Smooth muscle cell (in vitro differentiated cells): ENCODE measurements at regions not wholly inside any gene's neighbourhood (a gene's known extent, or its start where the extent isn't known, plus 50 kb on each side); places are given as distances from the start of the nearest gene placed in this dataset.

Source experiments
- DNase-seq: peaks from one replicate; lab custom pipeline; 2025; ENCODE audit not compliant: unreplicated experiment; lab: John Stamatoyannopoulos, UW
- H2AFZ ChIP-seq: fragments of 200-600 bp; sonication (generic); 2 replicates; pipeline ENCODE4 v1.6.0; 2016; ENCODE audit warnings: antibody characterized with exemption, low read depth, mild to moderate bottlenecking
- H3F3A ChIP-seq: fragments of 200-600 bp; sonication (generic); 2 replicates; pipeline ENCODE4 v1.6.0; 2017; ENCODE audit warnings: antibody characterized with exemption, low read depth
- H3K27ac ChIP-seq: fragments of 200-600 bp; sonication (generic); 2 replicates; pipeline ENCODE4 v1.5.1; 2016; ENCODE audit warnings: low read depth, mild to moderate bottlenecking
- H3K27me3 ChIP-seq: fragments of 200-600 bp; sonication (generic); 2 replicates; pipeline ENCODE4 v1.6.1; 2016; ENCODE audit warnings: low read depth, mild to moderate bottlenecking
- H3K36me3 ChIP-seq: fragments of 200-600 bp; sonication (generic); 2 replicates; pipeline ENCODE4 v1.5.1; 2016; ENCODE audit warnings: low read depth
- H3K4me1 ChIP-seq: fragments of 200-600 bp; sonication (generic); 2 replicates; pipeline ENCODE4 v1.5.1; 2016; ENCODE audit warnings: low read depth
- H3K4me2 ChIP-seq: fragments of 200-600 bp; sonication (generic); 2 replicates; pipeline ENCODE4 v1.6.0; 2016; ENCODE audit warnings: mild to moderate bottlenecking
- H3K4me3 ChIP-seq: fragments of 200-600 bp; sonication (generic); 2 replicates; pipeline ENCODE4 v1.5.1; 2016; ENCODE audit warnings: mild to moderate bottlenecking
- H3K79me2 ChIP-seq: fragments of 200-600 bp; sonication (generic); 2 replicates; pipeline ENCODE4 v1.6.0; 2016; ENCODE audit warnings: low read depth, mild to moderate bottlenecking
- H3K9ac ChIP-seq: fragments of 200-600 bp; sonication (generic); 2 replicates; pipeline ENCODE4 v1.6.0; 2016; ENCODE audit warnings: low read depth
- H3K9me3 ChIP-seq: fragments of 200-600 bp; sonication (generic); replicated peaks from 2 replicates; pipeline ENCODE4 v1.5.1; 2016; ENCODE audit warnings: low read depth
- H4K20me1 ChIP-seq: fragments of 200-600 bp; sonication (generic); 2 replicates; pipeline ENCODE4 v1.6.0; 2016; ENCODE audit warnings: low read depth
- CTCF ChIP-seq: fragments of 200-600 bp; sonication (generic); IDR thresholded peaks from 2 replicates; pipeline ENCODE4 v1.5.1; 2017; ENCODE audit warnings: borderline replicate concordance, mild to moderate bottlenecking, antibody characterized with exemption; ENCODE audit not compliant: insufficient read depth, poor library complexity, severe bottlenecking
- WGBS: methylation state at CpG from one replicate; pipeline ENCODE4 v1.1.7; 2016; ENCODE audit warnings: low lambda C conversion rate; 5-methylcytosine and 5-hydroxymethylcytosine counted together

- H3K4me1 ChIP-seq: peaks cover 4% of the 10 kb centered on the region
- no peak overlapping the region for H3K9ac ChIP-seq
- no peak overlapping the region for H3K27ac ChIP-seq
- H3K4me3 ChIP-seq: no peak overlapping the region
- no peaks in the 10 kb centered on the region for H3K27me3 ChIP-seq
- no peaks in the 10 kb centered on the region for H3F3A ChIP-seq
- no peaks in the 10 kb centered on the region for H4K20me1 ChIP-seq
- H3K4me2 ChIP-seq: no peak overlapping the region
- no peak overlapping the region for H2AFZ ChIP-seq
- TF ChIP-seq CTCF: no peak
- no peaks in the 10 kb centered on the region for H3K79me2 ChIP-seq
- H3K9me3 ChIP-seq: no peaks in the 10 kb centered on the region
- no peak for DNase-seq
- no peaks in the 10 kb centered on the region for H3K36me3 ChIP-seq
- WGBS: 89% methylated on average over 20 of the region's 20 CpGs
Observed at GRCh38 chr20:58568483-58569240, 53.5 kb upstream of the APCDD1L start.

- TF ChIP-seq CTCF: no peak
- H3K9me3 ChIP-seq: no peaks in the 10 kb centered on the region
- no peaks in the 10 kb centered on the region for H3F3A ChIP-seq
- H2AFZ ChIP-seq: no peak overlapping the region
- no peak for DNase-seq
- H3K79me2 ChIP-seq: no peaks in the 10 kb centered on the region
- H3K27me3 ChIP-seq: no peaks in the 10 kb centered on the region
- peaks cover 4% of the 10 kb centered on the region for H3K4me1 ChIP-seq
- no peak overlapping the region for H3K4me2 ChIP-seq
- H3K9ac ChIP-seq: no peak overlapping the region
- no peaks in the 10 kb centered on the region for H3K36me3 ChIP-seq
- H3K27ac ChIP-seq: no peak overlapping the region
- H4K20me1 ChIP-seq: no peaks in the 10 kb centered on the region
- 85% methylated on average over 10 of the region's 10 CpGs for WGBS
- H3K4me3 ChIP-seq: no peak overlapping the region
Observed at GRCh38 chr20:58568126-58568482, 52.9 kb upstream of the APCDD1L start.

GRCh38 chr20:58567437-58567836 is 52.2 kb upstream of the APCDD1L start:
- no peak for TF ChIP-seq CTCF
- no peaks in the 10 kb centered on the region for H3K27me3 ChIP-seq
- no peak overlapping the region for H3K4me2 ChIP-seq
- DNase-seq: no peak
- no peaks in the 10 kb centered on the region for H3F3A ChIP-seq
- no peaks in the 10 kb centered on the region for H4K20me1 ChIP-seq
- no peak overlapping the region for H3K9ac ChIP-seq
- H3K79me2 ChIP-seq: no peaks in the 10 kb centered on the region
- WGBS: 96% methylated on average over 13 of the region's 13 CpGs
- no peaks in the 10 kb centered on the region for H3K9me3 ChIP-seq
- H3K4me1 ChIP-seq: peaks cover 4% of the 10 kb centered on the region
- H3K36me3 ChIP-seq: no peaks in the 10 kb centered on the region
- H3K4me3 ChIP-seq: no peak overlapping the region
- H3K27ac ChIP-seq: no peak overlapping the region
- H2AFZ ChIP-seq: no peak overlapping the region

GRCh38 chr20:58566981-58567380 is 51.8 kb upstream of the APCDD1L start:
- Histone ChIP-seq H3K79me2 (no peaks in the 10 kb centered on the region), H4K20me1 (no peaks in the 10 kb centered on the region), H3K27ac (no peak overlapping the region), H3K4me2 (no peak overlapping the region), H3K36me3 (no peaks in the 10 kb centered on the region), H3K4me1 (peaks cover 4% of the 10 kb centered on the region), H3K4me3 (no peak overlapping the region), H2AFZ (no peak overlapping the region), H3F3A (no peaks in the 10 kb centered on the region), H3K9me3 (no peaks in the 10 kb centered on the region), H3K9ac (no peak overlapping the region), H3K27me3 (no peaks in the 10 kb centered on the region)
- DNase-seq: no peak
- no peak for TF ChIP-seq CTCF
- 91% methylated on average over 6 of the region's 6 CpGs for WGBS
